ENCODE measurements at regions not wholly inside any gene's neighbourhood (a gene's known extent, or its start where the extent isn't known, plus 50 kb on each side); places are given as distances from the start of the nearest gene placed in this dataset.

- in situ Hi-C loops (cut with MboI; ENCODE audit: low pct_unique_long_range_greater_than_20kb, low sequenced_read_pairs, unreplicated experiment) = no loop called here
- no peak for TF ChIP-seq CTCF (IDR thresholded peaks at IDR 0.05; ENCODE audit: extremely low read depth, insufficient read depth, missing control alignments)
- DNase-seq (ENCODE audit: low spot score) = no peak
Measured at GRCh38 chr6:80482056-80482455, 375.6 kb downstream of the BCKDHB start.

- no peak for DNase-seq (ENCODE audit: low spot score)
- in situ Hi-C loops (cut with MboI; ENCODE audit: low pct_unique_long_range_greater_than_20kb, low sequenced_read_pairs, unreplicated experiment) = no loop called here
- no peak for TF ChIP-seq CTCF (IDR thresholded peaks at IDR 0.05; ENCODE audit: extremely low read depth, insufficient read depth, missing control alignments)
Measured at GRCh38 chr6:80480421-80481157, 374.1 kb downstream of the BCKDHB start.

GRCh38 chr6:80478030-80478429 is 371.6 kb downstream of the BCKDHB start:
- TF ChIP-seq CTCF (IDR thresholded peaks at IDR 0.05; ENCODE audit: extremely low read depth, insufficient read depth, missing control alignments) = no peak
- in situ Hi-C loops (cut with MboI; ENCODE audit: low pct_unique_long_range_greater_than_20kb, low sequenced_read_pairs, unreplicated experiment) = no loop called here
- no peak for DNase-seq (ENCODE audit: low spot score)

- DNase-seq (ENCODE audit: low spot score) = no peak
- in situ Hi-C loops (cut with MboI; ENCODE audit: low pct_unique_long_range_greater_than_20kb, low sequenced_read_pairs, unreplicated experiment) = no loop called here
- TF ChIP-seq CTCF (IDR thresholded peaks at IDR 0.05; ENCODE audit: extremely low read depth, insufficient read depth, missing control alignments) = no peak
Measured at GRCh38 chr6:80477591-80477990, 371.1 kb downstream of the BCKDHB start.

- no peak for TF ChIP-seq CTCF (IDR thresholded peaks at IDR 0.05; ENCODE audit: extremely low read depth, insufficient read depth, missing control alignments)
- DNase-seq (ENCODE audit: low spot score) = no peak
- in situ Hi-C loops (cut with MboI; ENCODE audit: low pct_unique_long_range_greater_than_20kb, low sequenced_read_pairs, unreplicated experiment) = no loop called here
Measured at GRCh38 chr6:80472271-80472670, 365.8 kb downstream of the BCKDHB start.

GRCh38 chr6:80469977-80470376 is 363.5 kb downstream of the BCKDHB start:
- in situ Hi-C loops (cut with MboI; ENCODE audit: low pct_unique_long_range_greater_than_20kb, low sequenced_read_pairs, unreplicated experiment) = no loop called here
- no peak for TF ChIP-seq CTCF (IDR thresholded peaks at IDR 0.05; ENCODE audit: extremely low read depth, insufficient read depth, missing control alignments)
- no peak for DNase-seq (ENCODE audit: low spot score)

Data from GM13977 (cell line).